ENCODE measurements at regions not wholly inside any gene's neighbourhood (a gene's known extent, or its start where the extent isn't known, plus 50 kb on each side); places are given as distances from the start of the nearest gene placed in this dataset.
"Not testable (repeated sequence)": the region's sequence is repeated elsewhere in the genome, so short reads cannot be mapped to it uniquely, and the experiment has no call there.

- no peak for DNase-seq (ENCODE audit: low read depth in 4 of 4, low spot score in 1 of 4)
Observed at GRCh38 chr20:22100686-22101085, 395.2 kb downstream of the PAX1 start.

DNA sequence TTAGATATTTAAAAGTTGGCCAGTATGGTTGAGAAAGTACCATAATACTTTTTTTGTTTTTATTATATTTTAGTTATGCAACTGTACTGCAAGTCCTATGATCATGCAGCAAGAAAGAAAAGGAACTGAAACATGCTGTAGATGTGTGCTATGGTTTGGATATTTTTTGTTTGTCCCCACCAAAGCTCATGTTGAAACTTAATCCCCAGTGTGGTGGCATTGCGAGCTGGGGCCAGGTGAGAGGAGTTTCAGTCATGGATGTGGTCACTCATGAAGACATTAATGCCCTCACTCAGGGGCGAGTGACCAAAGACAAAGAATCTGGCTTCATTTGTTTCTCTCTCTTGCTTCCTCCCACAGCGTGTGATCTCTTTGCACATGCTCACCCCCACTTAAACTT, 393.9 kb downstream of the PAX1 start:
- DNase-seq (ENCODE audit: low read depth in 4 of 4, low spot score in 1 of 4) = no peak

DNA sequence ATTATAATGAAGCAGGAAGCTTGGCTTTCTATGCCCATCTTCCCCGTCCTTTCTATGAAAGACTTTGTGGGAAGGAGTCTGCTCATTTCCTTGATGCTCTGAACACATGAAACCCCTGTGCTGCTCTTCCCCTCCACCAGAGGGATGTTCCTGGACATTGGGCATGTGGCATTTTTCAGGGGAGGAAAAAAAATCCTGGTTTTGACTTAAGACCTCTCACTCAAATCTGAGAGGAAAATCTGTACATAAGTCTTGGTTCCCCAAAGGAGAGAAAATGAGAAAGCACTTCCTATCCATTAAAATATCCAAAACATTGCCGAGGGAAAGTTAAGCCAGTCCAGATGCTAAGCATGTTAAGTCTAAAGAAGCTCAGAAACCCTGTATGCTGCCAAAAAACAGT, 393.0 kb downstream of the PAX1 start:
- DNase-seq (ENCODE audit: low read depth in 4 of 4, low spot score in 1 of 4) = no peak

GRCh38 chr20:22093122-22093521, 387.7 kb downstream of the PAX1 start:
- no peak for DNase-seq (ENCODE audit: low read depth in 4 of 4, low spot score in 1 of 4)

- no peak for DNase-seq (ENCODE audit: low read depth in 4 of 4, low spot score in 1 of 4)
Observed at GRCh38 chr20:22088882-22089281, 383.4 kb downstream of the PAX1 start.

DNA sequence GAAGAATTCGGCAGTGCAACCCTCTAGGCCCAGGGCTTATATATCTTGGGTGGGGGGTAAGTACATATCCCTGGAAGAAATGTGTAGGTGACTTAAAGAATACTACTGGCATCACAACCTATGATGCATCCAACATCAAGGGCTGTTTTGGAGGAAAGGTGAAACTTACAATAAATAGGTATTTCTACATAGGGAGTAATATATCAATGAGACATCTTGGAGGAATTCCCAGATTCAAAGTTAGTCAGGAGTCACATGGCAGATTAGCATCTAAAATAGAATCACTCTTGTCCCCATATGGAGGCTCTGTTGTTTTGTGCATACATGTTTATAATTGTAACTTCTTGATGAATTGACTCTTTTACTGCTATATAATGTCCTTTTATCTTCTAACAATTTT, 375.5 kb downstream of the PAX1 start:
- DNase-seq (ENCODE audit: low read depth in 4 of 4, low spot score in 1 of 4) = no peak

DNA sequence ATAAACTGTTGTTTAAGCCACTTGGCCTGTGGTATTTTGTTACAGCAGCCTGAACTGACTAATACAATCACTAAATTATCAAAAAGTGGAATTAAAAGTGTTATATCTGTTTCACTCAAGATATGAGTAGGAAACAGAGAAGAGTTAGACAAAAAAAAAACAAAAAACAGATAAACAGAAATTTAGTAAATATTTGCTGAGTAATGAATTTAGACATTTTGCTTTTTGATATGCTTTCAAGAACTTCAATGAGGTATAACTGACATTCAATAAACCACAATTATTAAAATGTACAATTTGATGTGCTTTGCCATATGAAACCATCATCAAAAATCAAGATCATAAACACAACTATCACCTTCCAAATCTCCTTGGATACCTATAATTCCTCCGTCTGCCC, 369.2 kb downstream of the PAX1 start:
- DNase-seq (ENCODE audit: low read depth in 4 of 4, low spot score in 1 of 4) = no peak

DNA sequence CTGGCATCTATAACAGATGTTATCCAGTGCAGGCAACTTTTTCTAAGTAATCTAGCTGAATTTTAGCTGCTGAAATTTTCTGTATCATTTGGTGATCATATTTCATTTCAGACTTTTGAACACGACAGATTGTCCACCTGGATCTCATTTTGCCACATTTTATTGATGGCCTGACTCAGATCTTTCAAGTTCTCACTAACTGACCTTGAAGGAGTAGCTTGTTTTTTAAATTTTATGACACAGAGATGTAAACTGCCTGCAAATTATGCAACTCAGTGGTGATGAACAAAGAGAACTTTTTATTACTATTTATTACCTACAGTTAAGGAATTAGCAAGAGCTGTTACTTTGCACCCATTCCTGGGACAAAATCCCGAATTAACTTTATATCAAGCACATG, 366.4 kb downstream of the PAX1 start:
- no peak for DNase-seq (ENCODE audit: low read depth in 4 of 4, low spot score in 1 of 4)

DNA sequence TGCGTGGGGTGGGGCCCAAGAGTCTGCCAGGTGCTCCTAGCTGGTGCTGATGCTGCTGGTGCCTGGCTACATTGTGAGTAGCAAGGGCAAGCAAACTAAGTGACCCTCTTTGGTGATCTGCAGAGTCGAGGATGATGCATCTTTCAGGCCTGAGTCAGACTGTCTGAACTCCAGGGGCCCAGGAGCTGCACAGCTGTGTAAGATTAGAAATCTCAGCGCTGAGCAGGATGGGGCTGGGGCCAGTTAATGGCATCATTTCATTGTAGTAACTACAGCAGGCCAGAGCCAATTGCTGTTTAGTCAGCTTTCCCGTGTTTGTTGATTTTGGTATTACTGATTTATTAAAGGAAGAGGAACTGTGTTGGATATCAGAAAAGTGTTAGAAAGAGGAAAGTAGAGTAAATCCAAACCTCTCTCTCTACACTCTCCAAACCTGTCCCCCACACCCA, 365.2 kb downstream of the PAX1 start:
- no peak for DNase-seq (ENCODE audit: low read depth in 4 of 4, low spot score in 1 of 4)

- DNase-seq (ENCODE audit: low read depth in 4 of 4, low spot score in 1 of 4) = no peak
Observed at GRCh38 chr20:22063753-22064152, 358.3 kb downstream of the PAX1 start.

- DNase-seq (ENCODE audit: low read depth in 4 of 4, low spot score in 1 of 4) = no peak
Observed at GRCh38 chr20:22062874-22063273, 357.4 kb downstream of the PAX1 start.

- DNase-seq (ENCODE audit: low read depth in 4 of 4, low spot score in 1 of 4) = no peak
Observed at GRCh38 chr20:22060610-22061009, 355.1 kb downstream of the PAX1 start.

DNA sequence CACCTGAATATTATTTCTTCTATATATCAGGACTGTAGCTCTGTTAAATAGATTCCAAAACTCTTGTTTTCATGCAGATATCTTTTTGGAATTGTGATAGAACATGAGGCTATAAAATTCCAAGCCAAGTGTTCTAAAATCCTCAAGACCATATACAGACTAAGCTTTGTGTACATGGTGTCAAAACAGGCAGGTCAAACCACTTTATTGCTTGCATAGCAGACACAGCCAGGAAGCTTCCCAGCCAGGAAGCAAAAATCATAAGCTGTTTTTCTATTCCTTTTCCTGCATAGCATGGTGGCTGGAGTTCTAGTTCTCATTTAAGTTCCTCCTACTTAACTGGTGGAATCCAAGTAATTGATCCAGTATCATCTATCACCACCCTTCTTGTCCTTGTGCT, 353.3 kb downstream of the PAX1 start:
- DNase-seq (ENCODE audit: low read depth in 4 of 4, low spot score in 1 of 4) = no peak

- DNase-seq (ENCODE audit: low read depth in 4 of 4, low spot score in 1 of 4) = no peak
Observed at GRCh38 chr20:22055981-22056380, 350.5 kb downstream of the PAX1 start.

DNA sequence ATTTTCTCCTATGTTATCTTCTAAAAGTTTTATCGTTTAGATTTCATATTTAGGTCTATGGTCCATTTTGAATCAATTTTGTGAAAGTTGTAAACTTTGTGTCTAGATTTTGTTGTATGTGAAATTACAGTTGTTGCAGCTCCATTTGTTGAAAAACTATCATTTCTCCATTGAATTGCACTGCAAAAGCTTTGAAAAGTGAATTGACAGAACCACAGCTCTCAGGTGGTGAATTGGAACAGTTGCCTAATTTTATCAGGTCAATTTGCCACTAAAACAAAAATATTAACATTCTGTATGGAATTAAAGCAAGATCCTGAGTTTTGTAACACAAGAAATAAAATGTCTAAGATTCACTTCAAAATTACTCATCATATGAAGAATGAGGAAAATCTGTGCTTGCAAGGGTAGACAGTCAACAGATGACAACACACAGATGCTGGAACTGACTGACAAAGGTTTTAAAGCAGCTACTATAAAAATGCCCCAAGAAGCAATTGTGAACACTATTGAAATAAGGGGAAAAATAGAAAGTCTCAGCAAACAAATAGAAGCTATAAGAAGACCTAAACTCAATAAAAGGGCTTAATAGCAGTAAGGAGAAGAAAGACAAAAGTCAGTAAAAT, 346.7 kb downstream of the PAX1 start:
- DNase-seq (ENCODE audit: low read depth in 4 of 4, low spot score in 1 of 4) = no peak

DNA sequence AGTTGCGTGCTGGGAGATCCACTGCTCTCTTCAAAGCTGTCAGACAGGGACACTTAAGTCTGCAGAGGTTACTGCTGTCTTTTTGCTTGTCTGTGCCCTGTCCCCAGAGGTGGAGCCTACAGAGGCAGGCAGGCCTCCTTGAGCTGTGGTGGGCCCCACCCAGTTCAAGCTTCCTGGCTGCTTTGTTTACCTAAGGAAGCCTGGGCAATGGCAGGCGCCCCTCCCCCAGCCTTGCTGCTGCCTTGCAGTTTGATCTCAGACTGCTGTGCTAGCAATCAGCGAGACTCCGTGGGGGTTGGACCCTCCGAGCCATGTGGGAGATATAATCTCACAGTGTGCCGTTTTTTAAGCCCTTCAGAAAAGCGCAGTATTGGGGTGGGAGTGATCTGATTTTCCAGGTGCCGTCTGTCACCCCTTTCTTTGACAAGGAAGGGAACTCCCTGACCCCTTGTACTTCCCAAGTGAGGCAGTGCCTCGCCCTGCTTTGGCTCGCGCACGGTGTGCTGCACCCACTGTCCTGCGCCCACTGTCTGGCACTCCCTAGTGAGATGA, 340.6 kb downstream of the PAX1 start:
- DNase-seq (ENCODE audit: low read depth in 4 of 4, low spot score in 1 of 4) = not testable (repeated sequence)

- DNase-seq (ENCODE audit: low read depth in 4 of 4, low spot score in 1 of 4) = no peak
Observed at GRCh38 chr20:22027423-22027822, 322.0 kb downstream of the PAX1 start.

DNA sequence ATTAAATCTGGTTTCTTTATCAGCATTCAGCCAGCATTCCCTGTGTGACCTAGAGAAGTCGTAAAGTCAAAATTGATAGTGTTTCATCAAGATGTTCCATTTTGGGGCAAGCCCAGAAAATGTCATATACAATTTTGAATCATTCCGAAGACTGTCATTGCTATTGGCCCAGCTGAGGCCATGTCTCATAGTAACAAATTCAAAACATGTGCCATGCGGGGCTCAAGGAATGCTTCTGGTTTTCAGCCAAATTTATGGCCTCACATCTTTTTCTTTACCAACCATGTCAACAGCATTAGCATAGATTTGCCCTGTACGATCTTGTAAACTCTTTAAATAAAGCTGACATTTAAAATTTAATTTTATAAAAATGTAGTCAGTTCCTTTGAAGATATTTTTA, 314.7 kb downstream of the PAX1 start:
- DNase-seq (ENCODE audit: low read depth in 4 of 4, low spot score in 1 of 4) = no peak

GRCh38 chr20:22008456-22008855, 303.0 kb downstream of the PAX1 start:
- DNase-seq (ENCODE audit: low read depth in 4 of 4, low spot score in 1 of 4) = no peak

GRCh38 chr20:22006306-22006705, 300.8 kb downstream of the PAX1 start:
- no peak for DNase-seq (ENCODE audit: low read depth in 4 of 4, low spot score in 1 of 4)

DNA sequence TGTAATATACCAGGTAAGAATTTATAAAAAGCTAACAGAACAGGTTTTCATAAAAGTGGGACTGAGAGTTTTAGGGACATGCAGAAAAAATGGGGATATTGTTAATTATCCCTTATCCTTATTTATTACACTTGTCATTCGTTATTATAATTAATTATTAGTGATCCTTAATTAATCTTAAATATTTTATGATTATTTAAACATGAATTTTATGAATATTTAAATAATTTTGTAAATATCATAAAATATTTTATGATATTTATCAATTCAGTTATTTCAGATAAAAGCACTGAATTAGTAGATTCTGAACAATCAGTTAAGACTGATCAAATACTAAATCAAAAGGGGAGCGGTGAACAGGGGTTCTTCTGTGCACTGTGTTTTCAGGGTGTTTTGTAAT, 300.1 kb downstream of the PAX1 start:
- no peak for DNase-seq (ENCODE audit: low read depth in 4 of 4, low spot score in 1 of 4)

GRCh38 chr20:22004946-22005345, 299.5 kb downstream of the PAX1 start:
- no peak for DNase-seq (ENCODE audit: low read depth in 4 of 4, low spot score in 1 of 4)

GRCh38 chr20:22003680-22004079, 298.2 kb downstream of the PAX1 start:
- no peak for DNase-seq (ENCODE audit: low read depth in 4 of 4, low spot score in 1 of 4)

Data from stimulated activated CD4-positive, alpha-beta T cell treated with anti-CD3 and anti-CD28 coated beads, Interleukin-1b, Interleukin-23, amount 100 ng/mL, for 24 hours (primary cell).